ENCODE measurements at regions not wholly inside any gene's neighbourhood (a gene's known extent, or its start where the extent isn't known, plus 50 kb on each side); places are given as distances from the start of the nearest gene placed in this dataset.

GRCh38 chr4:155505321-155505720, 128.6 kb upstream of the MAP9 start:
- TF ChIP-seq POLR2A (IDR thresholded peaks at IDR 0.05) = no peak
- no peak for TF ChIP-seq POLR2AphosphoS5 (IDR thresholded peaks at IDR 0.05)
- TF ChIP-seq CTCF (IDR thresholded peaks at IDR 0.05) = no peak
- no peak overlapping the region for H3K27ac ChIP-seq
- H3K36me3 ChIP-seq = no peaks in the 10 kb centered on the region
- H3K4me1 ChIP-seq = no peaks in the 10 kb centered on the region
- intact Hi-C loops (cut with DNase I; ENCODE audit: low total_unique reads) = no loop called here
- H3K4me3 ChIP-seq = no peak overlapping the region
- DNase-seq (ENCODE audit: low spot score in 2 of 2) = no peak
- no peaks in the 10 kb centered on the region for H3K27me3 ChIP-seq
- H3K9me3 ChIP-seq = no peaks in the 10 kb centered on the region

GRCh38 chr4:155497306-155497705, 120.5 kb upstream of the MAP9 start:
- Histone ChIP-seq H3K27ac (no peak overlapping the region), H3K27me3 (no peaks in the 10 kb centered on the region), H3K9me3 (no peaks in the 10 kb centered on the region), H3K4me3 (no peak overlapping the region), H3K4me1 (no peaks in the 10 kb centered on the region), H3K36me3 (no peaks in the 10 kb centered on the region)
- no peak for DNase-seq (ENCODE audit: low spot score in 2 of 2)
- TF ChIP-seq POLR2AphosphoS5 (IDR thresholded peaks at IDR 0.05) (no peak), CTCF (IDR thresholded peaks at IDR 0.05) (no peak), POLR2A (IDR thresholded peaks at IDR 0.05) (no peak)
- intact Hi-C loops (cut with DNase I; ENCODE audit: low total_unique reads) = no loop called here

GRCh38 chr4:155496294-155496626, 119.5 kb upstream of the MAP9 start:
- no peak for DNase-seq (ENCODE audit: low spot score in 2 of 2)
- intact Hi-C loops (cut with DNase I; ENCODE audit: low total_unique reads) = no loop called here
- Histone ChIP-seq H3K4me1 (no peaks in the 10 kb centered on the region), H3K4me3 (no peak overlapping the region), H3K27me3 (no peaks in the 10 kb centered on the region), H3K27ac (no peak overlapping the region), H3K36me3 (no peaks in the 10 kb centered on the region), H3K9me3 (no peaks in the 10 kb centered on the region)
- TF ChIP-seq POLR2AphosphoS5 (IDR thresholded peaks at IDR 0.05) (no peak), POLR2A (IDR thresholded peaks at IDR 0.05) (no peak), CTCF (IDR thresholded peaks at IDR 0.05) (no peak)

GRCh38 chr4:155495572-155496293, 119.0 kb upstream of the MAP9 start:
- Histone ChIP-seq H3K4me3 (no peak overlapping the region), H3K27me3 (no peaks in the 10 kb centered on the region), H3K27ac (no peak overlapping the region), H3K9me3 (no peaks in the 10 kb centered on the region), H3K4me1 (no peaks in the 10 kb centered on the region), H3K36me3 (no peaks in the 10 kb centered on the region)
- TF ChIP-seq POLR2A (IDR thresholded peaks at IDR 0.05) (no peak), CTCF (IDR thresholded peaks at IDR 0.05) (no peak), POLR2AphosphoS5 (IDR thresholded peaks at IDR 0.05) (no peak)
- intact Hi-C loops (cut with DNase I; ENCODE audit: low total_unique reads) = no loop called here
- DNase-seq (ENCODE audit: low spot score in 2 of 2) = no peak

GRCh38 chr4:155494037-155494718, 117.4 kb upstream of the MAP9 start:
- no peak overlapping the region for H3K4me3 ChIP-seq
- no peak for TF ChIP-seq POLR2AphosphoS5 (IDR thresholded peaks at IDR 0.05)
- TF ChIP-seq POLR2A (IDR thresholded peaks at IDR 0.05) = no peak
- TF ChIP-seq CTCF (IDR thresholded peaks at IDR 0.05) = no peak
- intact Hi-C loops (cut with DNase I; ENCODE audit: low total_unique reads) = no loop called here
- no peak for DNase-seq (ENCODE audit: low spot score in 2 of 2)
- no peaks in the 10 kb centered on the region for H3K27me3 ChIP-seq
- H3K9me3 ChIP-seq = no peaks in the 10 kb centered on the region
- no peak overlapping the region for H3K27ac ChIP-seq
- no peaks in the 10 kb centered on the region for H3K4me1 ChIP-seq
- no peaks in the 10 kb centered on the region for H3K36me3 ChIP-seq
